Colon (tissue), 2 donors: ENCODE measurements at regions not wholly inside any gene's neighbourhood (a gene's known extent, or its start where the extent isn't known, plus 50 kb on each side); places are given as distances from the start of the nearest gene placed in this dataset.
"Not testable (repeated sequence)": the region's sequence is repeated elsewhere in the genome, so short reads cannot be mapped to it uniquely, and the experiment has no call there.

Experiments
- FAIRE-seq: peaks from 2 replicates; lab custom pipeline; 2012; peaks lifted over from hg19 to GRCh38; lab: Jason Lieb, UNC
- donor health status: control.
- donor health status: control.

DNA sequence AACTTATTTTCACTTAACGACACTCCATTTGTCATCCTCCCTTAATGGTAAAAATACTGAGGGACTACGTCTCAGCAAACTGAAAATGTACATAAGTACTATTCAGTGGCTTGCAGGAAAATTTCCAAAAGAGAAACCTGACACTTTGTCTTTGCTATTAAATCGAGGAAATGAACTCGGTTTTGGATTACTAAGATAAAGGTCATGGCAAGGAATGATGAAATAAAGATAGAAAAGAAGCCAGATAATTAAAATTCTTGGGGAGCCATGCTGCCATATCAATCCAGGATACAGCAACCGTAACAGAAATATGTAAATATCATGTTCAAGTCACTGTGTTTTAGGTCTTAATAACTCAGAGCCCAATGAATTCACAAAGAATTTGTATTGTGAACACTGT, 647.8 kb downstream of the CDH9 start:
- no peak for FAIRE-seq

DNA sequence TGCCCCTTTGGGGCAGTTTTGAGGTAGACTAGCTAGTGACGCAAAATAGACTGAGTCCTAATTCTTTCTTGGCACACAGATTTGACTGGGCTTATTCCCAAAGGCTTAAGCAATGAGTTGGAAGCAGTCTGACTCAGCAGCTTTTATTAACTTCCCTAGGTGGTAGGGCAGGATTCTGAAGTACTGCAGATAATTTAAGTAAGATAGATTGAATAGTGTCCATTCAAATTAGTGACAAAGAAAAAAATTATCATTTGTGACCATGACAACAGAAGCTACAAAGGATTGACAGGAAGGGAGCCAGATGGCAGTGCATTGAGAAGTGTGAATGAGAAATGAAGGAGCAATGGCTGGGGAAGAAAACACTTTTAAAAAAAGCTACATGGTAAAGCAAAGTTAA, 649.4 kb downstream of the CDH9 start:
- no peak for FAIRE-seq

DNA sequence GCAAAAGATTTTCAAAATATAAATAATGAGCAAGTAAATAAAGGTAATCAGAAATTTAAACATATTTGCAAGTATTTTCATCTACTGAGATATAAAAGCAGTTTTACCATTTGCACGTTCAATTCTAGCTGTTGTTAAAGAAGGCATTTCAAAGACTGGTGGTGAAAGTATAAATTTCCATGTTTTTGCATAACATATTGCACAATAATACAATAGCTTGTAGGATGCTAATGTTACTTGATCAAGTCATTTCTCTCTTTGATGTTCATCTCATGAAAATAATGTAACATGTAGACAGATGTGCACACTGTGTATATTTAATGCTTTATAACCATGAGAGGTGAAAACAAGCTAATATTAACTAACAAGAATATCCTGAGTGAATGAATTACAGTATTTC, 651.9 kb downstream of the CDH9 start:
- FAIRE-seq: no peak

DNA sequence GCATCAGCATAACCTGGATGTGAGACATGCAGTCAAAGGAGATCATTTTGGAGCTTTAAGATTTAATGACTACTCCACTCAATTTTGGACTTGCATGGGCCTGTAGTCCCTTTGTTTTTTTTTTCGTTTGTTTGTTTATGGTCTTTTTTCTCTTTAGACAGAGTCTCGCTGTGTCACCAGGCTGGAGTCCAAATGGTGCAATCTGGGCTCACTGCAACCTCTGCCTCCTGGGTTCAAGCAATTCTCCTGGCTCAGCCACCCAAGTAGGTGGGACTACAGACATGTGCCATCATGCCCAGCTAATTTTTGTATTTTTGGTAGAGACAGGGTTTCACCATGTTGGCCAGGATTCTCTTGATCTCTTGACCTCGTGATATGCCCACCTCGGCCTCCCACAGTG, 673.8 kb downstream of the CDH9 start:
- FAIRE-seq: not testable (repeated sequence)

DNA sequence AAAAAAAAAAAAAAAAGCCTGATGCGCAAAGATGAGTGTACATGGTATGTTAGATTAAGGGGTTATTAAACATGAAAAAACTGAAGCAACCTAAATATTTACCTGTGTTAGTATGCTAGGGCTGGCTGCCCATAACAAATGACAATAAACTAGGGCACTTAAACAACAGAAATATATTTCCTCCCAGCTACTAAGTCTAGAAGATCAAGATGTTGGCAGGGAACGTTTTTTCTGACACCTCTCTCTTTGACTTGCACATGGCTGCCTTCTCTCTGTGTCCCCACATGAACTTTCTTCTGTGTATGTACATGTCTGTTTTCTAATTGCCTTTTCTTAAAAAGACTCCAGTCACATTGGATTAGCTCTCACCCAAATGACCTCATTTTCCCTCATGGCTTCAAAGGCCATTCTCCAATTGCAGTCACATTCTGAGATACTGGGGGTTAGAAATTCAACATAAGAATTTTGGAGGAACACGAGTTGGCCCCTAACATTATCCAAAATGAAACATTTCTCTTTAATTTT, 694.5 kb downstream of the CDH9 start:
- no peak for FAIRE-seq

DNA sequence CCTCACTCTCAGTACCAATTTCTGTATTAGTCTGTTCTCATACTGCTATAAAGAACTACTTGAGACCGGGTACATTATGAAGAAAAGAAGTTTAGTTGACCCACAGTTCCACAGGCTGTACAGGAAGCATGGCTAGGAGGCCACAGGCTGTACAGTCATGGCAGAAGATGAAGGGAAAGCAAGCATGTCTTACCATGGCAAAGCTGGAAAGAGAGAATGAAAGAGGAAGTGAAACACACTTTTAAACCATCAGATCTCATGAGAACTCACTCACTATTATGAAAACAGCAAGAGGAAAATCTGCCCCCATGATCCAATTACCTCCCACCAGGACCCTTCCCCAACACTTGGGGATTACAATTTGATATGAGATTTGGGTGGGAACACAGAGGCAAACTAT, 698.8 kb downstream of the CDH9 start:
- no peak for FAIRE-seq

DNA sequence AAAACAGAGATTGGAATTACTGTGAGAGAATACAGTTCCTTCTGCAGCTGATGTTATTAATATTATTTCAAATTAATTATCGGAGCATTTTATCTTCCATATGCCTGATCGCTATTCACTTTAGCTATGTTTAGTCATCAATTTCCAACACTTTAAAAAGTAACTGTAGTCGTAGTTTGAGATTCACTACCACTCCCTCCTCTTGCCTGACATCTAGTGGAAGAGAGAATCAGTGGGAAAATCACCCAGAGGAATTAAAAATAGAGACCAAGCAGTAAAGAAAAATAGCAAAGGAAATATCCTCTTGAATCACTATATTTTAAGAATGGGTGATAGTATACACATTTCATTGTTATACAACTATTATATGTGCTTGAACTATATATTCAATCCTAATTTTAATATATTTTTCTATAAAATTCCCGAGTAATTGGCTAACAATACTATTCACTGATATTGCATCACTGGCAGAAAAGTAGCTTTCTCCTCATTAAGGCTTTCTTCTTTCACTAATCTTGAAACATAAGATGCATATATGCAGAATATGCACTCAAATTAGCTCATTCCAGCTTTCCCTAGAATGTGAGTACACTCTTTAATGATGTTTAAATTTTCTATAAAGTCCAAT, 708.7 kb downstream of the CDH9 start:
- no peak for FAIRE-seq

DNA sequence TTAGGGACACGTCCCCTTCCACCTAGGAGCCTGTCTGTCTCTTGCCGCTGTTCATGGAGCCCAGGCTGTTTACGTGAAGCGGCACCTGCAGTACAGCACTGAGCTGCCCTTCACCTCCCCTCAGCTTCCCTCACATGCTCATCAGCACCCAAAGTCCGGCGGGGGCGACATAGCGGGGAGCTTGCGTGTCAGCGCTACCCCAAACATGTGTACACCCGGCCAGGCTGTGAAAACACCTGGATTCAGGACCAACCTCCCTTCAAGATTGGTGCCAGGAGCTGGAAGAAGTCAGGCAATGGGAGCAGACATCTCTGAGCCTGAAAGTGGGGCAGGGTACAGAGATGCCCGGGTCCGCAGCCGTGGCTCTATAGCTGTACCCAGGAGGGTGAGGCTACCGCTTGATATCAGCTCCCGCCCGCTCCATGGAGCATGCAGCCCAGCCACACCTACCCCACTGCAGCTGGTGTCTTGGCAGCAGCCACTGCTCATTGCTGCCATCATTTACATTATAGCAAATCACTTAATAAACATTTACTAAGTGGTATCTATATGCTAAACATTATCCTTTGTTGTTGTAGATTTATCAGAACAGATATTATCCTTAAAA, 712.1 kb downstream of the CDH9 start:
- no peak for FAIRE-seq

DNA sequence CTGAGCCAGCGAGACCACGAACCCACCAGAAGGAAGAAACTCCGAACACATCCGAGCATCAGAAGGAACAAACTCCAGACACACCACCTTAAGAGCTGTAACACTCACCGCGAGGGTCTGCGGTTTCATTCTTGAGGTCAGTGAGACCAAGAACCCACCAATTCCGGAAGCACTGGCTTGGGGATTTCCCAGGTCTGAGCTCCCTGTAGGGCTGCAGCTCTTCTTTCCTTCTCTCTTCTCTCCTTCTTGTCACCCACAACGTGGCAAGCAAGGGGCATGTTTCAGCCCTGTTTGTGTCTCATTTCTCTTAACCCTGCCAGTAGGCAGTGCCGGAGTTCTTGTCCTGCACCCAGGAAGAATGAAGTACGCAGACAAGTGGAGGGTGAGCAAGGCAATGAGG, 713.0 kb downstream of the CDH9 start:
- not testable (repeated sequence) for FAIRE-seq

DNA sequence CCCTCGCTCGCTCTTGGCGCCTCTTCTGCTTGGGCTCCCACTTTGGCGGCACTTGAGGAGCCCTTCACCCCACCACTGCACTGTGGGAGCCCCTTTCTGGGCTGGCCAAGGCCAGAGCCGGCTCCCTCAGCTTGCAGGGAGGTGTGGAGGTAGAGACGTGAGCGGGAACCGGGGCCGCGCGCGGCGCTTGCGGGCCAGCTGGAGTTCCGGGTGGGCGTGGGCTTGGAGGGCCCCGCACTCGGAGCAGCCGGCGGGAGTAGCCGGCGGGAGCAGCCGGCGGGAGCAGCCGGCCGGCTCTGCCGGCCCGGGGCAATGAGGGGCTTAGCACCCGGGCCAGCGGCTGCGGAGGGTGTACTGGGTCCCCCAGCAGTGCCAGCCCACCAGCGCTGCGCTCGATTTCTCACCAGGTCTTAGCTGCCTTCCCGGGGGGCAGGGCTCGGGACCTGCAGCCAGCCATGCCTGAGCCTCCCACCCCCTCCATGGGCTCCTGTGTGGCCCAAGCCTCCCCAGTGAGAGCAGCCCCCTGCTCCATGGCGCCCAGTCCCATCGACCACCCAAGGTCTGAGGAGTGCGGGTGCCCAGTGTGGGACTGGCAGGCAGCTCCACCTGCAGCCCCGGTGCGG, 714.0 kb downstream of the CDH9 start:
- not testable (repeated sequence) for FAIRE-seq

DNA sequence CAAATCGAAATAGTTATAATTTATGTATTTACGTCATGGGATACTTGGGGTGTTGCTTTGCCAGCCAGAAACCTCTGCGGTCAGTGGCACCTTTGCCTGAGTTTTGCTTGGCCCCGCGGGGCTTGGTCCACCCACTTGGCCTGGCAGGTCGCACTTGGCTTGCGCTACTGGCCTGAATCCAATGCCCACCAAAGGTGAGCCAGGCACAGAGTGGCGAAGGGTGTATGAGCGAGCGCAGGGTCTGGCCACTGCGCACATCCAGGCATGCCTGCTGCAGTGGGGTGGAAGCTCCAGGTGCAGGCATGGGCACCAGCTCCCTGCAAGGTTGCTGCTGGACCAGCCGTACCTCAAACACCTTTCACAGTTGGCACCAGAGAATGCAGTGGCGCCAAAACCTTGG, 714.6 kb downstream of the CDH9 start:
- FAIRE-seq: no peak

DNA sequence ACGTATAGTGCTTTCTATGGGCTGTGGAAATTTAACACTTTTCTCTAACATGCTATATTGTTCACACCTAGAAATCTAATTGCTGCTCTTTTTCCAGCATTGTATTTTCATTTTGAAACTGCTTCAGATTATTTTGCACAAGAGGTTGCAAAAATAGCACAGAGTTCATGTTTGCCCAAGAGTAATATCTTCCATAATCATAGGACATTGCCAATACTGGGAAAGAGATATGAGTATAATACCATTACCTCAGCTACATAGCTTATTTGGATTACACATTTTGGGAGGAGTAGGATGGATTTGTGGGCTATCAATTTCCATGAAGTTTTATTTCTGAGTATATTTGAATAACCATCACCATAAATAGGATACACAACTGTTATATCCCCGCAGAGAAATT, 717.1 kb downstream of the CDH9 start:
- no peak for FAIRE-seq

DNA sequence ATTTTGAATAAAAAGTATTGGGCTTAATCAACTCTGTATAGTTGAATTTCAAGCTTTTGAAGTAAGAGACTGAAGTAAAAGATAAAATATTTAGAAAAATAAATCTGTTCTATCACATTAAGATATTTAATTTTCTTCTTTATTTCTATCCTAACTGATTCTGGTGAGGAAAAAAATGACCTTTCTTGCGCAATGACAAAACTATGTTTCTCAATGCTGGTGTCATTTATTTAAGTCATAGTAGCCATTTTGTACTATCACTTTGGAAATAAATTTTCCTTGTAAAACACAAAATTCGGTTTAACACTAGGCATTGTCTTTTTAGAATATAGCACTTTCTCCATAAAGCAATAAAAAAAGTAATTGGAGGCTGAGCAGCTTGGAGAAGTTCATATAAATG, 728.0 kb downstream of the CDH9 start:
- FAIRE-seq: no peak

DNA sequence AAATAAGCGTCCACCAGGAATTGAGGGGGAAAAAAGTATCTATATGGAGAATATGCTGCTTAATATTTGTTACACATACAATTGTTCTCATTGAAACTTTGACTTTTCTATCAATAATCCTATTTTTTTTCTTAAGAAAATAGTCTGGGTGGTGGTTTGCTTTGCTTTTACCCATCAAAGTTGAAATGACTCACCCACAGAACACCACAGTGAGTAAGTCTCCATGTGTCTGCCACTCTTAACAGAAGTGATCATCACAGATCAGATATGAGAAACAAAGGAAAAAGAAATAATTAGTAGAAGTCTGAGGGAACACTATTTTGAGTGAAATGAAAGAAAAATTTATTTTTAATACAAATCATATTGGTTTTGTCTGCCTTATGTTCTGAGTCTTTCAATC, 742.8 kb downstream of the CDH9 start:
- FAIRE-seq: no peak

DNA sequence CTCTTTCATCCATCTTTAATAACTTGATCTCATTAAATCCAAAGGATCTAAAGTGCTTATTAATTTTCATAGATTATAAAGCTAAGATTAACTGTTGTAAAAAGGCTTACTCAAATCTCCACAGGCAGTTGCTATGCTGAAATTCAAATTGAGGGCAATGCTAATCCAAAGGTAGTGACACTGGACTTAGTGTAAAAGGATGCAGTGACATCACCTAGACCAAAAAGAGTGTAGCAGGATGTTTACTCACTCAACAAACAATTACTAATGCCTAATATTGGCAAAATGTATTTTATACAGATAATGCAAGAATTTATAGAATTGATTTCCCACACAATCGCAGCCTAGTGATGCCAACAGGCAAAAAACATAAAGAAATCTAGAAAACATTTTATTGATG, 756.2 kb downstream of the CDH9 start:
- no peak for FAIRE-seq

DNA sequence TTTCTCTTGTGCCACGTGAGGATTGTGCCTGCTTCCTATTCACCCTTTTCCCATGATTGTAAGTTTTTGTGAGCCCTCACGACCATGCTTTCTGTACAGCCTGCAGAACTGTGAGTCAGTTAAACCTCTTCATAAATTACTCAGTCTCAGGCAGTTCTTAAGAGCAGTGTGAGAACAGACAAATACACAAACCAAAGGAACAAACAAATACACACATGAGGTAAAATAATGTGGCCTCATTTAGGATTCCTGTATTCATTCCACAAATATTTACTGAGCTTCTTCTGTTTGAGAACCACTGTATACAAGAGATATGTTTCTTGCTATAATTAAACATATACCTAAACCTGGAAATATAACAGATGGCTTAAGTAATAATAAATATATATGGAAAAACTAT, 760.3 kb downstream of the CDH9 start:
- no peak for FAIRE-seq

DNA sequence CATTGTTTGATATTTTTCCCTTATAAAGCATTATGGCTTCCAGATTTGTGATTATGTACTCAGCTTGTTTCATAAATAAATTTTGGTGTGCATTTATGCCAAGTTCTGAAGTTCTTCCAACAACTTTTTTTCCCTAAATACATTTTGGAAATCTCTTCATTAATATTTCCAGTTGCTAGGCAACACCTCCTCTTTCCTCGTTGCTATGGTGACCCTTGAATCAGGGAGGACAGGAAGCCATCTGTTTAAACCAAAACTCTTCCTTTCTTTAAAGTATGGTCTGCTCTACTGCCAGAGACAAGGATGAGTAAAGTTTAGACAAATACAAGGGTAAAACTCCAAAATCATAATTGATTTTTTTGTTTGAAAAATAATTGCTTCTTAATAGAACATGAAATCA, 779.3 kb downstream of the CDH9 start:
- no peak for FAIRE-seq

DNA sequence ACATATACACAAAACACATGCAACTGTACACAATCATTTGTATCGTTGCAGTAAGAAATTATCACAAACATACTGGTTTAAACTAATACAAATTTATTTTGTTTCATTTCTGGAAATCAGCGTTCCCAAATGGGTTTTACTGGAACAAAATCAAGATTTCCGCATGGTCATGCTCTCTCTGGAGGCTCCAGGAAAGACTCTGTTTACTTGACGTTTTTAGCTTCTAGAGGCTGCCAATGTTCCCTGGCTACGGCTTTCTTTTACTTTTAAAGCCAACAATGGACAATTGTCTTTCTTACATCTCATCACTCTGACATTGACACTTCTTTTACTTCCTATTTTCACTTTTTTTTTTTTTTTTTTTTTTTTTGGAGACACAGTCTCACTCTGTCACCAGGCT, 793.1 kb downstream of the CDH9 start:
- FAIRE-seq: no peak

DNA sequence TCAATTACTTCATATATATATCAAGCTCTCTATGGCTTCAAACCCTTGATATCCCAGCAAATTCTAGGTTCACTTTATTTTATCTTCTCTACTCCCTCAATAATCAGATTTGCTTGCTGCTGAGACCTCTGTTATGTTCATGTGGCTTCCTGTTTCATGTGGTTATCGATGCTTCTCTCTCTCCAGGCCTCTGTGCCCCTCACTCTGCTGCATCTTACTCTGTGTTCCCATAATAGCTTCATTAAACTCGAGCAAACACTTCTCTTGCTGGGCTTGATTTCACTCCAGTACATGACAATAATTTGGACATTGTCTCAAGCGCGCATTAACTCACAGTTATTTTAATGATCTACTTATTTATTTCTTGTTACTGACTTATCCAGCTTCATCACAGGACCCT, 798.8 kb downstream of the CDH9 start:
- FAIRE-seq: no peak

DNA sequence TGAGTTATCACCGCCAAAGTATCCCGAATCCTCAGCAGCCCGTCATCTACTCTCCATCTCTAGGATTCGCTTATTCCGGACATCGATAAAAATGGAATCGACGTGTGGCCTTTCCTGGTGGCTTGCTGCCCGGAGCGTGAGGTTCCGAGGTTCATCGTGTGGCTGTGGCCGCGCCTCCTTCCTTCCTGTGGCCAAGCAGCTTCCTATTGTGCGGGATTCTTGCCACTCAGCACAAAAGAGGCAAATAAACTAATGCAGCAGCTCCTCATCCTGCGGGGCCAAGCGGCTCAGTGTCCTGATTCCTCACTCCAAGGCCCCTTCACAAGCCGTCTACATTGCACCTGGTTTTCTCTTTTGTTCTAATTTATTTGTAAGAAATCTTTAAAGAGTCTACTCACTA, 800.9 kb downstream of the CDH9 start:
- FAIRE-seq: no peak

DNA sequence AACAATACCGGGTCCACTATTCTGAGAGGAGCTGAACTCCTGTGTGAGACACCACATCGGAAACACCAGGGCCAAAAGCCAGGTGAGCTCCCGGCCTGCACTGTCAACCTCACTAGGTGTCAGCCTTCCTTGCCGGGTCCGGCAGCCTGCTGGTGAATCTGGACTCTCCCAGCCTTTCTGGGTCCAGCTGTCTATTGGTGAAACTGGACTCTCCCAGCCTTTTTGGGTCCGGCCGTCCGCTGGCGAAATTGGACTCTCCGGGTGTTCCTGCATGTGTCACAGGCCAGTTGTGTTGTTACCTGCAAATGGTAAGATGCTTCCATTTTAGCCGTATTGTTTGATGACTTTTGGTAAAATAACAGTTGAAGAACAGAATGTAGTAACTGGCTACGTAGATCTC, 801.5 kb downstream of the CDH9 start:
- FAIRE-seq: no peak

DNA sequence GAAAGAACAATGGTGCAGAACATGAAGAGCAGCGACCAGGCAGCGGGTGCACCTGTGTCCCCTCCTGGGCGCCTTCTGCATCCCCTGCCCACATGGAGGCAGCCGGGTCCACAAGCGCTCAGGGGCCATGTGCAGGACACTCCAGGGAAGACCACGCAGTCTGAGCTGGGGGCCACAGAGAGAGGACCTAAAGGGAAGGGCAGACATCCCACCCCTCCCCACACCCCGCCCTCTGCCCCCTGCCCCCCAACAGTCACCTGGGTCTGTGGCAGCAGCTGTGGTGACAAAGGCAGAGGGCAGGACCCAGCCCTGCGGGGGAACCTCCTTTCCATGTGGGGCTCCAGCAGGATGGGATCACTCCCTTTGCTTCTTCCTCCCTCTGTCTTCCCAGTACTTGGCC, 805.7 kb downstream of the CDH9 start:
- FAIRE-seq: no peak

DNA sequence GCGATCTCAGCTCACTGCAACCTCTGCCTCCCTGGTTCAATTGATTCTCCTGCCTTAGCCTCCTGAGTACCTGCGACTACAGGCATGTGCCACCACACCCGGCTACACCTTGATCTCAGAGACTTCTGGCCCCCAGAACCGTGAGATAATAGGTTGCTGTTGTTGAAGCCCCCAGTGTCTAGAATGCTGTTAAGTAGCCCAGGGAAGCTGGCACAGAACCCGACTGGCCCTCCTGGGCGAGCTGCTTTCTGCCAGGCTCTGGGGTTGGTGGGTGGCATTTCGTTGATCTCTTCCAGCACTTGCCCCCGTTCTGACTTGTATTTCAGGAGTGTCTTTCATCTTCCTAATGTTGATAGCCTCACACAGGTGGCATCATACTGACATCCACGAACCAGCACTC, 807.1 kb downstream of the CDH9 start:
- FAIRE-seq: no peak

DNA sequence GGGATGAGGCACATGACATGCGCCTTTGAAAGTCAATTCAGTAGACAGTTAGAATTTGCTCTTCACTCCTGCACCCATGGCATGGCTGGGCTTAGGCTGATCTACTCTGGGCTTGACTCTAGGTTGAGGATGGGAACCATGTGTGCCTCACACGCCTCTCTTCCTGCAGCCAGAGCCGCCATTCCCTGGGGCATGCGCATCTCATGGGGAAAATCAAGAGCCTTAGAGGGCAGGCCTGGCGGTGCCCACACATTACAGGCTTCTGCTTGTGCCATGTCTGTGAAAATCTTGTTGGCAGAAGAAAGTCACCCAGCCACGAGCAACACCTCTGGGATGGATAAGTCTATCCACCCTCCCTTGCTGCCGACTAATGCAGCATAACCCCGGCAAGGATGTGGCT, 808.5 kb downstream of the CDH9 start:
- no peak for FAIRE-seq
